Chondrocyte (in vitro differentiated cells): ENCODE measurements at regions not wholly inside any gene's neighbourhood (a gene's known extent, or its start where the extent isn't known, plus 50 kb on each side); places are given as distances from the start of the nearest gene placed in this dataset.
"Not testable (repeated sequence)": the region's sequence is repeated elsewhere in the genome, so short reads cannot be mapped to it uniquely, and the experiment has no call there.

Source experiments
- DNase-seq: peaks from one replicate; pipeline ENCODE4 v3.0.0; 2021; ENCODE audit warnings: mixed read lengths, low spot score
- H3K27ac Mint-ChIP-seq: one replicate; pipeline ENCODE4 v1.8.0; 2021; ENCODE audit warnings: mild to moderate bottlenecking, moderate library complexity, mixed read lengths; ENCODE audit not compliant: unreplicated experiment
- H3K27me3 Mint-ChIP-seq: 2 replicates; pipeline ENCODE4 v1.8.0; 2021; ENCODE audit warnings: low read depth, mixed read lengths
- H3K36me3 Mint-ChIP-seq: 2 replicates; pipeline ENCODE4 v1.8.0; 2021; ENCODE audit warnings: low read depth, mixed read lengths
- H3K4me1 Mint-ChIP-seq: 2 replicates; pipeline ENCODE4 v1.8.0; 2021; ENCODE audit warnings: low read depth, mild to moderate bottlenecking, mixed read lengths
- H3K4me3 Mint-ChIP-seq: one replicate; pipeline ENCODE4 v1.8.0; 2021; ENCODE audit warnings: mild to moderate bottlenecking, moderate library complexity, mixed read lengths; ENCODE audit not compliant: unreplicated experiment
- H3K9me3 Mint-ChIP-seq: 2 replicates; pipeline ENCODE4 v1.8.0; 2021; ENCODE audit warnings: low read depth, mixed read lengths
- TF ChIP-seq, protein P1 (sequence below): fragments of 200-600 bp; sonication (generic); IDR thresholded peaks from 2 replicates; pipeline ENCODE4 v1.5.0; 2021; ENCODE audit warnings: antibody characterized with exemption, mild to moderate bottlenecking, moderate library complexity

- Mint-ChIP-seq H3K9me3 (no peaks in the 10 kb centered on the region), H3K36me3 (no peaks in the 10 kb centered on the region), H3K27me3 (no peaks in the 10 kb centered on the region), H3K27ac (no peak overlapping the region), H3K4me3 (no peak overlapping the region), H3K4me1 (peaks cover 8% of the 10 kb centered on the region)
- TF ChIP-seq, protein P1, sequence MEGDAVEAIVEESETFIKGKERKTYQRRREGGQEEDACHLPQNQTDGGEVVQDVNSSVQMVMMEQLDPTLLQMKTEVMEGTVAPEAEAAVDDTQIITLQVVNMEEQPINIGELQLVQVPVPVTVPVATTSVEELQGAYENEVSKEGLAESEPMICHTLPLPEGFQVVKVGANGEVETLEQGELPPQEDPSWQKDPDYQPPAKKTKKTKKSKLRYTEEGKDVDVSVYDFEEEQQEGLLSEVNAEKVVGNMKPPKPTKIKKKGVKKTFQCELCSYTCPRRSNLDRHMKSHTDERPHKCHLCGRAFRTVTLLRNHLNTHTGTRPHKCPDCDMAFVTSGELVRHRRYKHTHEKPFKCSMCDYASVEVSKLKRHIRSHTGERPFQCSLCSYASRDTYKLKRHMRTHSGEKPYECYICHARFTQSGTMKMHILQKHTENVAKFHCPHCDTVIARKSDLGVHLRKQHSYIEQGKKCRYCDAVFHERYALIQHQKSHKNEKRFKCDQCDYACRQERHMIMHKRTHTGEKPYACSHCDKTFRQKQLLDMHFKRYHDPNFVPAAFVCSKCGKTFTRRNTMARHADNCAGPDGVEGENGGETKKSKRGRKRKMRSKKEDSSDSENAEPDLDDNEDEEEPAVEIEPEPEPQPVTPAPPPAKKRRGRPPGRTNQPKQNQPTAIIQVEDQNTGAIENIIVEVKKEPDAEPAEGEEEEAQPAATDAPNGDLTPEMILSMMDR = no peak
- no peak for DNase-seq
These were observed 128.2 kb upstream of the SLC44A1 start for GRCh38 chr9:105116052-105116868.

DNA sequence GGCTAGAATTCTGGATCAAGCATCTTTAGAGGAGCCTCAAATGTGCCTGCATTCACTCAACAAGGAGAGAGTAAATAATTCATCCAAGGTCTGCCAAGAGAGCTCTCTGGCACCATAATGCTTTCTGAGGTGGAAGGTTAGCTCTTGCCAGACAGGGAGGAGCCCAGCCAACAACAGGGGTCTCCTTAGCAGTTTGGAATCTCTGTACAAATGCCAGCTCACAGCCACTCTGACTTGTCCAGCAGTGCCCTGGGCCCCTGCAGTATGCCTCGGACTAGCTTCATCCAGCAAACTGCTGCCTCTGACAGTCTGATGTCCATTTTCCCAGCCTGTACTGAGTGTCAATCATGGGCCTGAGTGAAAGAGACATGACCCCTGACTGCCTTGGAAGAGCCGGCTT is 127.2 kb upstream of the SLC44A1 start:
- Mint-ChIP-seq H3K36me3 (peaks cover 2% of the 10 kb centered on the region), H3K4me3 (no peak overlapping the region), H3K9me3 (no peaks in the 10 kb centered on the region), H3K4me1 (peaks cover 8% of the 10 kb centered on the region), H3K27me3 (no peaks in the 10 kb centered on the region), H3K27ac (no peak overlapping the region)
- DNase-seq = no peak
- TF ChIP-seq, protein P1 = no peak

- H3K4me3 Mint-ChIP-seq = no peak overlapping the region
- no peak for DNase-seq
- TF ChIP-seq, protein P1 = no peak
- peaks cover 2% of the 10 kb centered on the region for H3K36me3 Mint-ChIP-seq
- no peak overlapping the region for H3K27ac Mint-ChIP-seq
- H3K4me1 Mint-ChIP-seq = peaks cover 8% of the 10 kb centered on the region
- H3K9me3 Mint-ChIP-seq = no peaks in the 10 kb centered on the region
- no peaks in the 10 kb centered on the region for H3K27me3 Mint-ChIP-seq
These were observed 125.8 kb upstream of the SLC44A1 start for GRCh38 chr9:105118636-105119035.

- Mint-ChIP-seq H3K4me3 (no peak overlapping the region), H3K4me1 (peaks cover 8% of the 10 kb centered on the region), H3K27me3 (no peaks in the 10 kb centered on the region), H3K27ac (no peak overlapping the region), H3K9me3 (no peaks in the 10 kb centered on the region), H3K36me3 (peaks cover 2% of the 10 kb centered on the region)
- TF ChIP-seq, protein P1 = no peak
- DNase-seq = no peak
These were observed 125.3 kb upstream of the SLC44A1 start for GRCh38 chr9:105119156-105119555.

DNA sequence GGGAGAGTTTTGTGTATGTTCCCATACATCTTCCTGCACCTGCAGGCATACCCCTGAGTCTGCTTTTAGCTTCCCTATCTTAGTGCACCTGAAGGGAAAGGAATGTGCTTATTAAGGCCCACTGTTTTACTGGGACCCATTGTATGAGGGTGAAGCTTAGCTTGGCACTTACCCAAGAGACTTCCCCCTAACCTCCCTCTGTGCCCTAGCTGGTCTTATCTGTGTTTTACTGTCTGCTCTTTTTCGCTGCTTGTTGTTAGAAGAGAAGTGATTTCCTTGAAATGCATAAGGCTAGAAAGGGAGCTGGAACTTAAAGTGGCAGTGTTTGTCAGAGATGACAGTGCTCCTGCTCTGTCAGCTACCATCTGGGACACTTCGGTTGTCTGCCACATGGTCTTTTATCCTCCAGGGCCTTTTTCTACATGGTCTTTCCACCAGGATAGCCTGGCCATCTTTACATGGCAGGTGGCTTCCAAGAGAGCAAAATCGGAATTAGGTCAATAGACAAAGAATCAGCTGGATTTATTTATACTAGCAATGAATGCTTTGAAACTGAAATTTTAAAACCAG is 122.5 kb upstream of the SLC44A1 start:
- TF ChIP-seq, protein P1 = no peak
- Mint-ChIP-seq H3K27me3 (no peaks in the 10 kb centered on the region), H3K4me3 (no peak overlapping the region), H3K27ac (no peak overlapping the region), H3K36me3 (peaks cover 2% of the 10 kb centered on the region), H3K4me1 (peaks cover 13% of the 10 kb centered on the region), H3K9me3 (no peaks in the 10 kb centered on the region)
- no peak for DNase-seq

- H3K27me3 Mint-ChIP-seq, H3K27ac Mint-ChIP-seq, H3K4me3 Mint-ChIP-seq, DNase-seq, H3K36me3 Mint-ChIP-seq, H3K9me3 Mint-ChIP-seq: not testable (repeated sequence)
- H3K4me1 Mint-ChIP-seq = peaks cover 24% of the 10 kb centered on the region
These were observed 119.9 kb upstream of the SLC44A1 start for GRCh38 chr9:105124598-105124997.
